ENCODE measurements at regions not wholly inside any gene's neighbourhood (a gene's known extent, or its start where the extent isn't known, plus 50 kb on each side); places are given as distances from the start of the nearest gene placed in this dataset.

DNA sequence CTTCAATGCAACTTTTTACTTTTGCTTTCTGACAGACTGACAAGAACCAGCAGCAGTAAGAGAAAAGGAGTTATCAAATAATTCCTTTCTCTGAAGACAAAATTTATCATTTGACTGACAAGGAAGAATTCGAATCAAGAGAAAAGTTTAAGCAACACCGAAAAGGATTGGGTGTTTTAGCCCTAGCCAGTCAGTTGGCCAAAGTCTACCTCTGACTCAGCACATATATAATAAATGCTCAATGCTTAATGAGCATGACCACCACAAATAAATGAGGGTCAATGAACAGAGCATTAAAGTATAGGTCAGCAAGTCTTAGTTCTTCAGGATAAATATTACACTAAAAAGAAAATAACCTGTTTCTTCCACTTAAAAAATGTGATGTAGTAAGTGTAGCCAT, 1603.5 kb upstream of the C9orf72 start:
- WGBS, 2 experiments (ENCODE audit: extremely low coverage in 2 of 2, insufficient read length in 1 of 2): no CpG with 5 or more reads among the region's 2 CpGs
- BruUV-seq (replicated peaks): no TSS peak

More for the DNA sequence above, 1603.5 kb upstream of the C9orf72 start:
- H3K79me1 ChIP-seq (ENCODE audit: low read depth in 1 of 2, low read length in 2 of 2): no peaks in the 10 kb centered on the region
- H3K18ac ChIP-seq (ENCODE audit: low read depth, low read length): no peak overlapping the region
- no peak overlapping the region for H3K4ac ChIP-seq (ENCODE audit: low read depth, low read length)
- H3K4me1 ChIP-seq (ENCODE audit: control insufficient read depth, insufficient read depth, low read length): no peaks in the 10 kb centered on the region
- dilution Hi-C loops (cut with HindIII; ENCODE audit: low sequenced_read_pairs, unreplicated experiment): no loop called here
- no peak overlapping the region for H4K5ac ChIP-seq (ENCODE audit: low read depth, low read length)
- H2AFZ ChIP-seq (replicated peaks; ENCODE audit: low read length, poor library complexity): no peak overlapping the region
- H3K14ac ChIP-seq (replicated peaks; ENCODE audit: low read depth, low read length): no peak overlapping the region
- ATAC-seq (ENCODE audit: low read depth): no peak
- no peaks in the 10 kb centered on the region for H3K9me3 ChIP-seq (ENCODE audit: control insufficient read depth, insufficient read depth, low read length)
- no peak overlapping the region for H2BK120ac ChIP-seq (ENCODE audit: low read depth, low read length)
- no peak overlapping the region for H4K8ac ChIP-seq (ENCODE audit: low read depth in 2 of 2, low read length in 2 of 2)
- no peak overlapping the region for H4K91ac ChIP-seq (ENCODE audit: insufficient read depth, low read depth, low read length)
- H3K4me3 ChIP-seq (ENCODE audit: insufficient read depth, low read depth, low read length): no peak overlapping the region
- in situ Hi-C loops (cut with MboI; ENCODE audit: low sequenced_read_pairs): no loop called here
- no peaks in the 10 kb centered on the region for H4K20me1 ChIP-seq (ENCODE audit: insufficient read depth, low read length)
- H3K23ac ChIP-seq (ENCODE audit: low read depth, low read length): no peak overlapping the region
- H2BK20ac ChIP-seq (ENCODE audit: low read depth, low read length): no peak overlapping the region
- intact Hi-C loops (cut with micrococcal nuclease): no loop called here
- no peak overlapping the region for H3K27ac ChIP-seq (ENCODE audit: insufficient read depth, low read length)
- H3K56ac ChIP-seq (ENCODE audit: extremely low read depth, insufficient read depth, low read length): no peak overlapping the region
- H3K4me2 ChIP-seq (ENCODE audit: low read depth, low read length): no peak overlapping the region
- no peak for DNase-seq
- no peaks in the 10 kb centered on the region for H3K36me3 ChIP-seq (ENCODE audit: control insufficient read depth, insufficient read depth, low read length)
- no peaks in the 10 kb centered on the region for H3K27me3 ChIP-seq (ENCODE audit: control insufficient read depth, insufficient read depth, low read length)
- no peak overlapping the region for H2BK5ac ChIP-seq (ENCODE audit: low read depth, low read length, poor library complexity, severe bottlenecking)
- H2AK9ac ChIP-seq (replicated peaks; ENCODE audit: low read depth, low read length, poor library complexity): no peak overlapping the region
- H2AK5ac ChIP-seq (ENCODE audit: low read depth, low read length): no peak overlapping the region
- TF ChIP-seq NFE2L2 (IDR thresholded peaks at IDR 0.05; ENCODE audit: low read depth, low read length) (no peak), RAD21 (IDR thresholded peaks at IDR 0.05; ENCODE audit: low read length) (no peak), FOS (IDR thresholded peaks at IDR 0.05; ENCODE audit: low read depth, low read length) (no peak), CHD1 (IDR thresholded peaks at IDR 0.05; ENCODE audit: low read depth, low read length) (no peak), RCOR1 (IDR thresholded peaks at IDR 0.05; ENCODE audit: insufficient replicate concordance, low read length) (no peak)
- TF ChIP-seq, protein P1, sequence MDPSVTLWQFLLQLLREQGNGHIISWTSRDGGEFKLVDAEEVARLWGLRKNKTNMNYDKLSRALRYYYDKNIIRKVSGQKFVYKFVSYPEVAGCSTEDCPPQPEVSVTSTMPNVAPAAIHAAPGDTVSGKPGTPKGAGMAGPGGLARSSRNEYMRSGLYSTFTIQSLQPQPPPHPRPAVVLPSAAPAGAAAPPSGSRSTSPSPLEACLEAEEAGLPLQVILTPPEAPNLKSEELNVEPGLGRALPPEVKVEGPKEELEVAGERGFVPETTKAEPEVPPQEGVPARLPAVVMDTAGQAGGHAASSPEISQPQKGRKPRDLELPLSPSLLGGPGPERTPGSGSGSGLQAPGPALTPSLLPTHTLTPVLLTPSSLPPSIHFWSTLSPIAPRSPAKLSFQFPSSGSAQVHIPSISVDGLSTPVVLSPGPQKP (IDR thresholded peaks at IDR 0.05; ENCODE audit: borderline replicate concordance, low read depth, low read length): no peak
- H3K9me1 ChIP-seq (ENCODE audit: insufficient read depth, low read length): no peaks in the 10 kb centered on the region
- H3K9ac ChIP-seq (ENCODE audit: low read depth, low read length): no peak overlapping the region
- no peak overlapping the region for H2BK15ac ChIP-seq (ENCODE audit: low read depth, low read length)
- POLR2A ChIA-PET (ENCODE audit: unreplicated experiment): no interaction called here
- CTCF ChIA-PET: no interaction called here
